Ovary (tissue), 7 donors: ENCODE measurements at regions not wholly inside any gene's neighbourhood (a gene's known extent, or its start where the extent isn't known, plus 50 kb on each side); places are given as distances from the start of the nearest gene placed in this dataset.
"Not testable (repeated sequence)": the region's sequence is repeated elsewhere in the genome, so short reads cannot be mapped to it uniquely, and the experiment has no call there.

Experiments used
- DNase-seq, 5 donors: peaks; one replicate each; pipeline ENCODE4 v3.0.0-alpha.2; 2019 to 2020
- H3K27ac ChIP-seq, 2 donors: fragments of 200-600 bp; one replicate each; pipeline versions ENCODE4 v1.5.1 to v1.8.0; 2019 to 2022
- H3K27me3 ChIP-seq: fragments of 200-600 bp; one replicate; pipeline ENCODE4 v1.8.0; 2022
- H3K36me3 ChIP-seq: fragments of 200-600 bp; sonication (generic); one replicate; pipeline ENCODE4 v1.5.1; 2019
- H3K4me1 ChIP-seq: one replicate; pipeline ENCODE4 v1.8.1; 2013; ENCODE audit warnings: mild to moderate bottlenecking, moderate library complexity; ENCODE audit not compliant: insufficient read depth
- H3K4me3 ChIP-seq: fragments of 200-600 bp; sonication (generic); one replicate; pipeline ENCODE4 v1.5.1; 2017
- H3K9me3 ChIP-seq, 2 donors: fragments of 200-600 bp in 1 of 2; sonication (generic) in 1 of 2; one replicate each; pipeline versions ENCODE4 v1.5.1 to v1.8.1; 2013 to 2019; ENCODE audit warnings: mild to moderate bottlenecking in 1 of 2, moderate library complexity in 1 of 2
- CTCF ChIP-seq, 3 donors: fragments of 450-650 bp in 2 of 3; fragments of 200-600 bp in 1 of 3; IDR thresholded peaks; one replicate each; pipeline versions ENCODE4 v1.5.1 to v1.8.0; 2016 to 2022; ENCODE audit warnings: antibody characterized with exemption in 3 of 3, mild to moderate bottlenecking in 1 of 3
- EP300 ChIP-seq: sonication (generic); formaldehyde crosslinking; IDR thresholded peaks from one replicate; pipeline ENCODE4 v1.6.1; 2017; ENCODE audit warnings: antibody characterized with exemption
- POLR2A ChIP-seq: fragments of 450-650 bp; IDR thresholded peaks from one replicate; pipeline ENCODE4 v1.6.1; 2017; ENCODE audit warnings: antibody characterized with exemption, mild to moderate bottlenecking, moderate library complexity
- WGBS, 3 donors: extraction: QIAGEN DNeasy Blood & Tissue Kit in 1 of 3; methylation state at CpG; one replicate each; pipeline versions ENCODE4 v1.1.5 to v1.1.7; 2013 to 2017; 5-methylcytosine and 5-hydroxymethylcytosine counted together
- intact Hi-C, 4 donors: fragments of 100-400 bp; cut with DNase I; formaldehyde crosslinking; loops; one replicate each; pipeline versions ENCODE4 v1.11.0 to v1.15.1; 2022 to 2023
- donor health status: DM: no; HTN: no; CAD: no; lungs with moderate emphysema.
- donor health status: DM: no; HTN: no; CAD: no.
- donor health status: Bipolar disorder and iron deficiency.
- donor health status: DM: no; HTN: no; CAD: no.
- donor health status: DM: yes; HTN: yes; CAD: no.

- 92 to 97% (median 93%) methylated on average over 3 of the region's 3 CpGs for WGBS, 3 donors
These were observed 121.1 kb upstream of the DUSP10 start for GRCh38 chr1:221862971-221863370.

GRCh38 chr1:221858818-221859611 is 117.1 kb upstream of the DUSP10 start:
- TF ChIP-seq CTCF (IDR thresholded peaks at IDR 0.05) = no peak
- TF ChIP-seq POLR2A = no peak
- TF ChIP-seq EP300 = no peak
- Histone ChIP-seq H3K27me3 (no peaks in the 10 kb centered on the region), H3K27ac (no peak overlapping the region), H3K9me3 (no peaks in the 10 kb centered on the region), H3K4me3 (no peak overlapping the region), H3K4me1 (no peaks in the 10 kb centered on the region), H3K36me3 (no peaks in the 10 kb centered on the region)
- no peak for DNase-seq
- intact Hi-C loops = no loop called here
- 88 to 93% (median 89%) methylated on average over 3 of the region's 3 CpGs for WGBS, 3 donors

More at GRCh38 chr1:221862971-221863370, 121.1 kb upstream of the DUSP10 start:
- DNase-seq = no peak
- TF ChIP-seq EP300 (no peak), POLR2A (no peak), CTCF (IDR thresholded peaks at IDR 0.05) (no peak)
- Histone ChIP-seq H3K4me1 (no peaks in the 10 kb centered on the region), H3K36me3 (no peaks in the 10 kb centered on the region), H3K4me3 (no peak overlapping the region), H3K9me3 (no peaks in the 10 kb centered on the region), H3K27ac (no peak overlapping the region), H3K27me3 (no peaks in the 10 kb centered on the region)
- intact Hi-C loops = no loop called here

GRCh38 chr1:221857094-221857444 is 115.2 kb upstream of the DUSP10 start:
- H3K27me3 ChIP-seq, DNase-seq, H3K36me3 ChIP-seq, intact Hi-C loops, H3K4me1 ChIP-seq, H3K4me3 ChIP-seq, H3K27ac ChIP-seq, H3K9me3 ChIP-seq: not testable (repeated sequence)
- WGBS, 3 donors = 58 to 76% (median 61%) methylated on average over 2 to 4 of the region's 4 CpGs

GRCh38 chr1:221856228-221857093 is 114.6 kb upstream of the DUSP10 start:
- Histone ChIP-seq H3K27me3 (no peaks in the 10 kb centered on the region), H3K9me3 (no peaks in the 10 kb centered on the region)
- 83 to 89% (median 88%) methylated on average over 3 of the region's 3 CpGs for WGBS, 3 donors

More at GRCh38 chr1:221856228-221857093, 114.6 kb upstream of the DUSP10 start:
- no peak overlapping the region for H3K4me3 ChIP-seq
- DNase-seq = no peak
- no peaks in the 10 kb centered on the region for H3K36me3 ChIP-seq
- no peak overlapping the region for H3K27ac ChIP-seq
- intact Hi-C loops = no loop called here
- no peaks in the 10 kb centered on the region for H3K4me1 ChIP-seq
- TF ChIP-seq POLR2A (no peak), EP300 (no peak), CTCF (IDR thresholded peaks at IDR 0.05) (no peak)
